HUES6 (cell line): ENCODE measurements at regions not wholly inside any gene's neighbourhood (a gene's known extent, or its start where the extent isn't known, plus 50 kb on each side); places are given as distances from the start of the nearest gene placed in this dataset.

Experiments used
- H3K27ac ChIP-seq: 2 replicates; pipeline ENCODE4 v1.7.0; 2013; ENCODE audit warnings: low read depth, mild to moderate bottlenecking, low read length, inconsistent platforms
- H3K27me3 ChIP-seq: 2 replicates; pipeline ENCODE4 v1.6.1; 2013; ENCODE audit warnings: low read length; ENCODE audit not compliant: control insufficient read depth, insufficient read depth
- H3K36me3 ChIP-seq: 2 replicates; pipeline ENCODE4 v1.6.1; 2013; ENCODE audit warnings: low read length; ENCODE audit not compliant: control insufficient read depth, insufficient read depth
- H3K4me1 ChIP-seq: 2 replicates; pipeline ENCODE4 v1.6.1; 2013; ENCODE audit warnings: low read length; ENCODE audit not compliant: control insufficient read depth, insufficient read depth
- H3K4me3 ChIP-seq: 2 replicates; pipeline ENCODE4 v1.5.1; 2013; ENCODE audit warnings: low read depth, low read length
- H3K9ac ChIP-seq: one replicate; pipeline ENCODE4 v1.6.1; 2013; ENCODE audit warnings: mild to moderate bottlenecking, low read length
- H3K9me3 ChIP-seq: 2 replicates; pipeline ENCODE4 v1.6.1; 2013; ENCODE audit warnings: low read depth, low read length; ENCODE audit not compliant: control insufficient read depth, insufficient read depth

- no peaks in the 10 kb centered on the region for H3K36me3 ChIP-seq
- H3K9ac ChIP-seq: no peak overlapping the region
- peaks cover 9% of the 10 kb centered on the region for H3K4me1 ChIP-seq
- no peak overlapping the region for H3K4me3 ChIP-seq
- H3K9me3 ChIP-seq: peaks cover 16% of the 10 kb centered on the region
- no peak overlapping the region for H3K27ac ChIP-seq
- no peaks in the 10 kb centered on the region for H3K27me3 ChIP-seq
Measured at GRCh38 chr16:86375364-86375763, 135.0 kb upstream of the FOXF1 start.

- Histone ChIP-seq H3K9ac (no peak overlapping the region), H3K27me3 (no peaks in the 10 kb centered on the region), H3K9me3 (peaks cover 16% of the 10 kb centered on the region), H3K27ac (no peak overlapping the region), H3K36me3 (no peaks in the 10 kb centered on the region), H3K4me3 (no peak overlapping the region), H3K4me1 (peaks cover 9% of the 10 kb centered on the region)
Measured at GRCh38 chr16:86375851-86376250, 134.5 kb upstream of the FOXF1 start.

GRCh38 chr16:86376837-86377236 is 133.5 kb upstream of the FOXF1 start:
- Histone ChIP-seq H3K4me3 (no peak overlapping the region), H3K9me3 (peaks cover 16% of the 10 kb centered on the region), H3K27ac (no peak overlapping the region), H3K27me3 (no peaks in the 10 kb centered on the region), H3K9ac (no peak overlapping the region), H3K36me3 (no peaks in the 10 kb centered on the region), H3K4me1 (peaks cover 2% of the 10 kb centered on the region; the same call in 1 of the 2 replicates)

- Histone ChIP-seq H3K4me3 (no peak overlapping the region), H3K4me1 (peaks cover 2% of the 10 kb centered on the region; the same call in 1 of the 2 replicates), H3K9me3 (peaks cover 16% of the 10 kb centered on the region), H3K27ac (no peak overlapping the region), H3K27me3 (no peaks in the 10 kb centered on the region), H3K9ac (no peak overlapping the region), H3K36me3 (no peaks in the 10 kb centered on the region)
Measured at GRCh38 chr16:86377251-86378022, 132.9 kb upstream of the FOXF1 start.

- H3K27ac ChIP-seq: no peak overlapping the region
- peaks cover 2% of the 10 kb centered on the region; the same call in 1 of the 2 replicates for H3K4me1 ChIP-seq
- H3K27me3 ChIP-seq: no peaks in the 10 kb centered on the region
- H3K9me3 ChIP-seq: peaks cover 16% of the 10 kb centered on the region
- no peaks in the 10 kb centered on the region for H3K36me3 ChIP-seq
- H3K9ac ChIP-seq: no peak overlapping the region
- no peak overlapping the region for H3K4me3 ChIP-seq
Measured at GRCh38 chr16:86378128-86378527, 132.2 kb upstream of the FOXF1 start.

- Histone ChIP-seq H3K9me3 (peaks cover 11% of the 10 kb centered on the region), H3K9ac (no peak overlapping the region), H3K27ac (no peak overlapping the region), H3K36me3 (no peaks in the 10 kb centered on the region), H3K27me3 (no peaks in the 10 kb centered on the region), H3K4me3 (no peak overlapping the region), H3K4me1 (peaks cover 7% of the 10 kb centered on the region; the same call in 1 of the 2 replicates)
Measured at GRCh38 chr16:86378831-86379504, 131.4 kb upstream of the FOXF1 start.

- Histone ChIP-seq H3K9me3 (peaks cover 6% of the 10 kb centered on the region), H3K27me3 (no peaks in the 10 kb centered on the region), H3K4me1 (peaks cover 8% of the 10 kb centered on the region; the same call in 1 of the 2 replicates), H3K4me3 (no peak overlapping the region), H3K36me3 (no peaks in the 10 kb centered on the region), H3K9ac (no peak overlapping the region), H3K27ac (no peak overlapping the region)
Measured at GRCh38 chr16:86379505-86379846, 130.9 kb upstream of the FOXF1 start.

GRCh38 chr16:86380030-86380429 is 130.3 kb upstream of the FOXF1 start:
- Histone ChIP-seq H3K9ac (no peak overlapping the region), H3K27ac (no peak overlapping the region), H3K9me3 (peaks cover 2% of the 10 kb centered on the region; the same call in 1 of the 2 replicates), H3K4me3 (no peak overlapping the region), H3K36me3 (no peaks in the 10 kb centered on the region), H3K27me3 (no peaks in the 10 kb centered on the region), H3K4me1 (peaks cover 8% of the 10 kb centered on the region; the same call in 1 of the 2 replicates)

GRCh38 chr16:86381491-86381890 is 128.8 kb upstream of the FOXF1 start:
- no peaks in the 10 kb centered on the region for H3K36me3 ChIP-seq
- no peaks in the 10 kb centered on the region for H3K27me3 ChIP-seq
- no peak overlapping the region for H3K4me3 ChIP-seq
- H3K9ac ChIP-seq: no peak overlapping the region
- H3K9me3 ChIP-seq: 0 out of 2 replicates have a peak, but pooled peaks cover 2% of the 10 kb centered on the region
- H3K27ac ChIP-seq: no peak overlapping the region
- H3K4me1 ChIP-seq: peaks cover 8% of the 10 kb centered on the region; the same call in 1 of the 2 replicates

- Histone ChIP-seq H3K4me1 (peaks cover 8% of the 10 kb centered on the region; the same call in 1 of the 2 replicates), H3K9me3 (no peaks in the 10 kb centered on the region), H3K36me3 (no peaks in the 10 kb centered on the region)
Measured at GRCh38 chr16:86382067-86382773, 128.1 kb upstream of the FOXF1 start.

More at GRCh38 chr16:86382067-86382773, 128.1 kb upstream of the FOXF1 start:
- H3K27me3 ChIP-seq: no peaks in the 10 kb centered on the region
- H3K4me3 ChIP-seq: no peak overlapping the region
- H3K27ac ChIP-seq: no peak overlapping the region
- no peak overlapping the region for H3K9ac ChIP-seq
